Fibroblast of lung (primary cell): ENCODE measurements at regions not wholly inside any gene's neighbourhood (a gene's known extent, or its start where the extent isn't known, plus 50 kb on each side); places are given as distances from the start of the nearest gene placed in this dataset.

Experiments used
- DNase-seq, 2 donors: peaks; one replicate each; pipeline versions ENCODE4 v3.0.0 to v3.0.0-alpha.2; 2010; ENCODE audit warnings: low read depth in 2 of 2
- H2AFZ ChIP-seq: 2 replicates; pipeline ENCODE4 v1.5.1; 2012; ENCODE audit warnings: low read length, control low read depth, inconsistent platforms
- H3K27ac ChIP-seq: 2 replicates; pipeline ENCODE4 v1.5.1; 2011; ENCODE audit warnings: low read length, control low read depth; ENCODE audit not compliant: insufficient read depth
- H3K27me3 ChIP-seq: 2 replicates; pipeline ENCODE4 v1.5.1; 2011; ENCODE audit warnings: mild to moderate bottlenecking, low read length; ENCODE audit not compliant: control insufficient read depth, insufficient read depth
- H3K36me3 ChIP-seq: 2 replicates; pipeline ENCODE4 v1.5.1; 2011; ENCODE audit warnings: low read length; ENCODE audit not compliant: control insufficient read depth, insufficient read depth
- H3K4me1 ChIP-seq: 2 replicates; pipeline ENCODE4 v1.5.1; 2011; ENCODE audit warnings: low read length; ENCODE audit not compliant: control insufficient read depth, insufficient read depth; ENCODE audit errors: extremely low read depth
- H3K4me2 ChIP-seq: 2 replicates; pipeline ENCODE4 v1.5.1; 2011; ENCODE audit warnings: low read length, control low read depth; ENCODE audit not compliant: insufficient read depth; ENCODE audit errors: extremely low read depth
- H3K4me3 ChIP-seq, 4 experiments: fragments of 200-600 bp in 1 of 4; sonication (generic) in 1 of 4; replicated peaks in 1 of 4; 2 replicates each; pipeline ENCODE4 v1.5.1; 2011 to 2016; ENCODE audit warnings: low read length in 4 of 4, low read depth in 3 of 4, mild to moderate bottlenecking in 3 of 4, control low read depth in 2 of 4, inconsistent platforms in 1 of 4, mixed read lengths in 1 of 4; ENCODE audit not compliant: insufficient read depth in 1 of 4; ENCODE audit errors: control extremely low read depth in 1 of 4
- H3K79me2 ChIP-seq: 2 replicates; pipeline ENCODE4 v1.5.1; 2012; ENCODE audit warnings: mild to moderate bottlenecking, low read length, inconsistent platforms; ENCODE audit not compliant: control insufficient read depth, insufficient read depth
- H3K9ac ChIP-seq: 2 replicates; pipeline ENCODE4 v1.5.1; 2011; ENCODE audit warnings: mild to moderate bottlenecking, low read length, control low read depth; ENCODE audit not compliant: insufficient read depth
- H3K9me3 ChIP-seq: 2 replicates; pipeline ENCODE4 v1.5.1; 2012; ENCODE audit warnings: low read depth, low read length; ENCODE audit not compliant: control insufficient read depth, insufficient read depth
- H4K20me1 ChIP-seq: 2 replicates; pipeline ENCODE4 v1.5.1; 2011; ENCODE audit warnings: low read length; ENCODE audit not compliant: control insufficient read depth, insufficient read depth; ENCODE audit errors: extremely low read depth
- EZH2 ChIP-seq: IDR thresholded peaks from 2 replicates; pipeline ENCODE4 v1.5.1; 2012; ENCODE audit warnings: low read length, control low read depth, mild to moderate bottlenecking; ENCODE audit errors: missing control alignments
- TF ChIP-seq, protein P1 (sequence below), 2 donors: IDR thresholded peaks in 1 of 2; conservative IDR thresholded peaks in 1 of 2; 1 replicate in 1 of 2; 2 replicates in 1 of 2; pipeline ENCODE4 v1.5.1; 2011 to 2012; ENCODE audit warnings: low read length in 2 of 2, control low read depth in 1 of 2, inconsistent platforms in 1 of 2, low read depth in 1 of 2, mild to moderate bottlenecking in 1 of 2

DNA sequence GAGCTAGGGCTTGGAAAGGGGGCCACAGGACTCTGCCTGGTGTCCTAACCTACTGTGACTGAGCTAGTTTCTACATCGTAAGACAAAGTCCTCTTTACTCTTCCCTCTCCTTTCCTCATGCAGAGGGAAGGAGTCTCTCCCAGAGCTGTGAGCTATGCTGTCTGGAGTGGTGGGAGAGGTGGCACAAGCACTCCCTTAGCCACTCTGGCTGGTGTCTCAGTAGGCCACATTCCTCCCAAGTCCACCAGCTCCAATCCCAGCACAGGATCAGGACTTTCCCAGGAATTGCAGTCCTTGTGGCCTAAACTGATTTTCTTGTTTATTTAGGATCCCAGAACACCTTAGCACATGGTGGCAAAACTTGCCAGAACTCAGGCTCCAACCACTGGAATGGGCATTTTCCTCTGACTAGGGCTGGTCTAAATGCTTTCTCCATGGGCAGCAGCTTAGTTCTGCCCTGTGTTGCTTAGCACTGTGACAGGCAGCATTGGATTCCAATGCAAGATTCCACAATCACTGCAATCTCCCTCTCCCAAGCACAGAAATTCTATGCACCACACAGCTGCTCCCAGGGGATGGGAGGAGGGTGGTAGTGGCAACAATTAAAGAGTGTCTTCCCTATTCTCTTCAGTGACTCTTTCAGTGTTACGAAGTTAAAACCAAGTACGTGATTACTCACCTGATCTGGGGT is 733.3 kb downstream of the HACE1 start:
- H3K9me3 ChIP-seq, result no peaks in the 10 kb centered on the region
- H3K9ac ChIP-seq, result no peak overlapping the region
- no peak overlapping the region for H3K27ac ChIP-seq
- no peak overlapping the region for H2AFZ ChIP-seq
- H3K27me3 ChIP-seq, result no peaks in the 10 kb centered on the region
- no peaks in the 10 kb centered on the region for H4K20me1 ChIP-seq
- TF ChIP-seq, protein P1, sequence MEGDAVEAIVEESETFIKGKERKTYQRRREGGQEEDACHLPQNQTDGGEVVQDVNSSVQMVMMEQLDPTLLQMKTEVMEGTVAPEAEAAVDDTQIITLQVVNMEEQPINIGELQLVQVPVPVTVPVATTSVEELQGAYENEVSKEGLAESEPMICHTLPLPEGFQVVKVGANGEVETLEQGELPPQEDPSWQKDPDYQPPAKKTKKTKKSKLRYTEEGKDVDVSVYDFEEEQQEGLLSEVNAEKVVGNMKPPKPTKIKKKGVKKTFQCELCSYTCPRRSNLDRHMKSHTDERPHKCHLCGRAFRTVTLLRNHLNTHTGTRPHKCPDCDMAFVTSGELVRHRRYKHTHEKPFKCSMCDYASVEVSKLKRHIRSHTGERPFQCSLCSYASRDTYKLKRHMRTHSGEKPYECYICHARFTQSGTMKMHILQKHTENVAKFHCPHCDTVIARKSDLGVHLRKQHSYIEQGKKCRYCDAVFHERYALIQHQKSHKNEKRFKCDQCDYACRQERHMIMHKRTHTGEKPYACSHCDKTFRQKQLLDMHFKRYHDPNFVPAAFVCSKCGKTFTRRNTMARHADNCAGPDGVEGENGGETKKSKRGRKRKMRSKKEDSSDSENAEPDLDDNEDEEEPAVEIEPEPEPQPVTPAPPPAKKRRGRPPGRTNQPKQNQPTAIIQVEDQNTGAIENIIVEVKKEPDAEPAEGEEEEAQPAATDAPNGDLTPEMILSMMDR (conservative IDR thresholded peaks at IDR 0.05 in 1 of 2, IDR thresholded peaks at IDR 0.05 in 1 of 2; ENCODE audit: low read depth in 1 of 2, low read length in 2 of 2), result no peak
- no peak for TF ChIP-seq EZH2
- H3K4me3 ChIP-seq, result no peak overlapping the region
- no peak overlapping the region for H3K4me2 ChIP-seq
- no peaks in the 10 kb centered on the region for H3K36me3 ChIP-seq
- no peak for DNase-seq
- H3K79me2 ChIP-seq, result no peaks in the 10 kb centered on the region
- no peaks in the 10 kb centered on the region for H3K4me1 ChIP-seq

DNA sequence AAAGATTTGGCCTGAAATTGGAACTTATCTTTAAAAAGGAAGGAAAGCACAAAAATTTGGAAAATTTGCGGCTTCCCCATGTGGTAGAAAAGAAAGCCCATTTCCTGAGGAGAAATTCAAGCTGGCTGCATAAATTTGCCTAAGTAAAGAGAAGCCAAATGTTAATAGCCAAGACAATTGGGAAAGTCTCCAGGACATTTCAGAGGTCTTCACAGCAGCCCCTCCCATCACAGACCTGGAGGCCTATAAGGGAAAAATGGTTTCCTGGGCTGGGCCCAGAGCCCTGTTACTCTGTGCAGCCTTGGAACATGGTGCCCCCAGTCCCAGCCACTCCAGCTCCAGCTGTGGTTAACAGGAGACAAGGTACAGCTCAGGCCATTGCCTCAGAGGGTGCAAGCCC is 736.5 kb downstream of the HACE1 start:
- H3K9ac ChIP-seq, result no peak overlapping the region
- H3K79me2 ChIP-seq, result no peaks in the 10 kb centered on the region
- H3K9me3 ChIP-seq, result no peaks in the 10 kb centered on the region
- H3K36me3 ChIP-seq, result no peaks in the 10 kb centered on the region
- H3K4me3 ChIP-seq, result no peak overlapping the region
- DNase-seq, result no peak
- no peak overlapping the region for H2AFZ ChIP-seq
- TF ChIP-seq, protein P1 (conservative IDR thresholded peaks at IDR 0.05 in 1 of 2, IDR thresholded peaks at IDR 0.05 in 1 of 2; ENCODE audit: low read depth in 1 of 2, low read length in 2 of 2), result no peak
- H4K20me1 ChIP-seq, result no peaks in the 10 kb centered on the region
- H3K4me1 ChIP-seq, result no peaks in the 10 kb centered on the region
- no peak overlapping the region for H3K27ac ChIP-seq
- H3K4me2 ChIP-seq, result no peak overlapping the region
- H3K27me3 ChIP-seq, result no peaks in the 10 kb centered on the region

DNA sequence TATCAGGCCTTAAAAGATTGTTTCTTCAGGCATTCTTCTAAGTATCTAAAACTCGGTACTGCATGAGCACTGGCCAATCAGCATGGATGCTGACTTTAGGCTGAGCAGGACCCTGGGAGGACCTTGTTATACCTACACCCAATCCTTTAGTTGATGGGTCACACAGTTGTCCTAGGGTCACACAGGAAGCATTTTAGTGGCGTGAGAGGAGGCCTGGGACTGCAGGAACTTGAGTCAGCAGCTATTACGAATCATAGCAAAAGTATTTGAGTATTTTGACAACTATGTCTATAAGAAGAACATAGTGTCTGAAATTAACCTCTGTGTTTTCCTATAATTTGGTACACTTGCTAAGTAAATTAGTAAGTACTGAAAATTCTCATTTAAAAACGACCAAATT is 741.4 kb downstream of the HACE1 start:
- Histone ChIP-seq H3K4me3 (no peak overlapping the region), H3K4me2 (no peak overlapping the region), H3K27me3 (no peaks in the 10 kb centered on the region), H4K20me1 (no peaks in the 10 kb centered on the region), H3K36me3 (no peaks in the 10 kb centered on the region), H3K9me3 (no peaks in the 10 kb centered on the region), H3K27ac (no peak overlapping the region), H3K4me1 (no peaks in the 10 kb centered on the region), H3K9ac (no peak overlapping the region), H3K79me2 (no peaks in the 10 kb centered on the region), H2AFZ (no peak overlapping the region)
- no peak for TF ChIP-seq EZH2
- TF ChIP-seq, protein P1 (conservative IDR thresholded peaks at IDR 0.05 in 1 of 2, IDR thresholded peaks at IDR 0.05 in 1 of 2; ENCODE audit: low read depth in 1 of 2, low read length in 2 of 2), result no peak
- DNase-seq, result peak; percentile 4 to 27
